ENCODE measurements at regions not wholly inside any gene's neighbourhood (a gene's known extent, or its start where the extent isn't known, plus 50 kb on each side); places are given as distances from the start of the nearest gene placed in this dataset.
"Not testable (repeated sequence)": the region's sequence is repeated elsewhere in the genome, so short reads cannot be mapped to it uniquely, and the experiment has no call there.

GRCh38 chr7:32762206-32762924 is 129.2 kb downstream of the KBTBD2 start:
- DNase-seq: not testable (repeated sequence)

- DNase-seq: no peak
Measured at GRCh38 chr7:32761451-32762205, 129.9 kb downstream of the KBTBD2 start.

GRCh38 chr7:32760755-32761154 is 130.8 kb downstream of the KBTBD2 start:
- not testable (repeated sequence) for DNase-seq

- DNase-seq: not testable (repeated sequence)
Measured at GRCh38 chr7:32759859-32760258, 131.7 kb downstream of the KBTBD2 start.

- DNase-seq: not testable (repeated sequence)
Measured at GRCh38 chr7:32753872-32754271, 137.7 kb downstream of the KBTBD2 start.

- DNase-seq: not testable (repeated sequence)
Measured at GRCh38 chr7:32748337-32748736, 143.2 kb downstream of the KBTBD2 start.

- not testable (repeated sequence) for DNase-seq
Measured at GRCh38 chr7:32747443-32748148, 144.0 kb downstream of the KBTBD2 start.

- not testable (repeated sequence) for DNase-seq
Measured at GRCh38 chr7:32741853-32742476, 149.6 kb downstream of the KBTBD2 start.

- not testable (repeated sequence) for DNase-seq
Measured at GRCh38 chr7:32739749-32740148, 151.8 kb downstream of the KBTBD2 start.

- DNase-seq: not testable (repeated sequence)
Measured at GRCh38 chr7:32738390-32738789, 153.2 kb downstream of the KBTBD2 start.

GRCh38 chr7:32732767-32733166 is 158.8 kb downstream of the KBTBD2 start:
- not testable (repeated sequence) for DNase-seq

- DNase-seq: not testable (repeated sequence)
Measured at GRCh38 chr7:32729335-32729675, 162.3 kb downstream of the KBTBD2 start.

GRCh38 chr7:32728412-32729334 is 162.9 kb downstream of the KBTBD2 start:
- peak; percentile 57 for DNase-seq

GRCh38 chr7:32727483-32728411 is 163.8 kb downstream of the KBTBD2 start:
- peak; percentile 56 for DNase-seq

- not testable (repeated sequence) for DNase-seq
Measured at GRCh38 chr7:32722837-32723236, 168.7 kb downstream of the KBTBD2 start.

- no peak for DNase-seq
Measured at GRCh38 chr7:32694182-32694581, 197.4 kb downstream of the KBTBD2 start.

- DNase-seq: peak; percentile 12
Measured at GRCh38 chr7:32691965-32692815, 196.9 kb downstream of the AVL9 start.

GRCh38 chr7:32688092-32688491 is 192.8 kb downstream of the AVL9 start:
- DNase-seq: not testable (repeated sequence)

GRCh38 chr7:32681174-32681518 is 185.9 kb downstream of the AVL9 start:
- DNase-seq: no peak

Data from CD4-positive, alpha-beta T cell treated with Interleukin-17A for 4 hours (primary cell).